ENCODE measurements at regions not wholly inside any gene's neighbourhood (a gene's known extent, or its start where the extent isn't known, plus 50 kb on each side); places are given as distances from the start of the nearest gene placed in this dataset.
"Not testable (repeated sequence)": the region's sequence is repeated elsewhere in the genome, so short reads cannot be mapped to it uniquely, and the experiment has no call there.

DNA sequence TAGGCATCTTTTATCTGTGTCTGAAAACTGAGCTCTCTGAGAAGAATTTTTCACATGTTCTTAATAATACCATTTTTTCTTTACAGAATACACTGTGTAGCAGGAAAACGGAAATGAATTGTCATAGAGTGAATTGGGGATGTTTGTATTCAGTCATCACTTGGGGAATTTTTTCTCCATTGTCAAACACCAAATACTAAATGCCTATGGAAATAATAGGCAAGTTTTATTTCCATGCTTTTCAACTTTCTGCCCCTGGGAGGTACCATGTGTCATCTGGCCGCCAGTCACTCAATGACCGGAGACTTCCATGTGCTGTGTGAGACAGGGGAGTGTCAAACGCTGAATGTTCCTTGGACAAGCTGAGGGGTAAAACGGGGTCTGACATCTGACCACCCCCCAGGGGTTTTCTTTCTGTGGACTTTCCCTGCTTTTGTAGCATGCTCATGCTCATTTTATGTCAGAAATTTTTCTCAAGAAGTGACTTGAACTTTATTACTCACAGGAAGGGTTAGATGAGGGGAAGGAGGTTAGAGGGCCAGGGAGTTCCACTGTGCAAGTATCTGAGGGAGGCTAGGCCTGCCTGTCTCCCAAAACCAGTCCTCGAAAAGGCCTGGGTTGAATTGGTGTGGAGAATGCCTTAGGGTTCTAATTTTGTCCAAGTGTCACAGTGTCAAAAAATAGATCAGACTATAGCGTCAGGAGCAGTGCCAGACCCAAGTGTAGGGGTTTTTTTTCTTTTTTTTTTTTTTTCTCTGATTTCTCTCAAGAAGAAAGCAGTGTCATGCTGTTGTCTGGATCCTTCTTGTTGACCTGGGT, 438.6 kb downstream of the AGTPBP1 start:
- Mint-ChIP-seq H3K27ac (no peak overlapping the region), H3K9me3 (ENCODE audit: insufficient read depth) (no peaks in the 10 kb centered on the region), H3K4me1 (no peaks in the 10 kb centered on the region), H3K27me3 (no peaks in the 10 kb centered on the region), H3K4me3 (no peak overlapping the region)
- 83% methylated on average over 4 of the region's 7 CpGs for WGBS (ENCODE audit: insufficient coverage)
- Histone ChIP-seq H3K27ac (ENCODE audit: low read length in 2 of 2) (no peak overlapping the region), H3K4me3 (ENCODE audit: control extremely low read depth in 1 of 5, extremely low read depth in 1 of 5, insufficient read depth in 1 of 5, low read depth in 2 of 5, low read length in 4 of 5) (no peak overlapping the region), H3K4me2 (replicated peaks; ENCODE audit: low read depth, low read length, poor library complexity, severe bottlenecking) (no peak overlapping the region), H3K9me3 (ENCODE audit: control extremely low read depth in 1 of 3, control insufficient read depth in 2 of 3, insufficient read depth in 1 of 3, low read length in 2 of 3) (peaks cover 0 to 4% (median 0%) of the 10 kb centered on the region in 3 donors), H2AFZ (ENCODE audit: insufficient read depth, low read depth, low read length, poor library complexity, severe bottlenecking) (no peak overlapping the region), H3K79me2 (ENCODE audit: control insufficient read depth, insufficient read depth, low read length) (no peaks in the 10 kb centered on the region), H3K4me1 (ENCODE audit: control insufficient read depth in 2 of 2, insufficient read depth in 2 of 2, low read length in 2 of 2) (no peaks in the 10 kb centered on the region), H3K36me3 (replicated peaks in 1 of 2; ENCODE audit: control extremely low read depth in 1 of 2, control insufficient read depth in 1 of 2, extremely low read depth in 1 of 2, insufficient read depth in 2 of 2, low read length in 1 of 2) (no peaks in the 10 kb centered on the region), H4K20me1 (ENCODE audit: control insufficient read depth, insufficient read depth, low read length, poor library complexity, severe bottlenecking) (no peaks in the 10 kb centered on the region), H3K9ac (ENCODE audit: low read length) (no peak overlapping the region), H3K27me3 (replicated peaks in 1 of 4; ENCODE audit: control extremely low read depth in 1 of 4, control insufficient read depth in 3 of 4, insufficient read depth in 4 of 4, low read length in 3 of 4) (no peaks in the 10 kb centered on the region)
- ChIA-PET POLR2A (no interaction called here), CTCF (no interaction called here)
- no peak for ATAC-seq (ENCODE audit: low read depth)
- intact Hi-C loops (cut with micrococcal nuclease) = no loop called here
- no peak for DNase-seq
- no peak for TF ChIP-seq EZH2 (IDR thresholded peaks at IDR 0.05; ENCODE audit: borderline replicate concordance, insufficient read depth, low read depth, low read length, poor library complexity, severe bottlenecking)
- TF ChIP-seq, protein P1, sequence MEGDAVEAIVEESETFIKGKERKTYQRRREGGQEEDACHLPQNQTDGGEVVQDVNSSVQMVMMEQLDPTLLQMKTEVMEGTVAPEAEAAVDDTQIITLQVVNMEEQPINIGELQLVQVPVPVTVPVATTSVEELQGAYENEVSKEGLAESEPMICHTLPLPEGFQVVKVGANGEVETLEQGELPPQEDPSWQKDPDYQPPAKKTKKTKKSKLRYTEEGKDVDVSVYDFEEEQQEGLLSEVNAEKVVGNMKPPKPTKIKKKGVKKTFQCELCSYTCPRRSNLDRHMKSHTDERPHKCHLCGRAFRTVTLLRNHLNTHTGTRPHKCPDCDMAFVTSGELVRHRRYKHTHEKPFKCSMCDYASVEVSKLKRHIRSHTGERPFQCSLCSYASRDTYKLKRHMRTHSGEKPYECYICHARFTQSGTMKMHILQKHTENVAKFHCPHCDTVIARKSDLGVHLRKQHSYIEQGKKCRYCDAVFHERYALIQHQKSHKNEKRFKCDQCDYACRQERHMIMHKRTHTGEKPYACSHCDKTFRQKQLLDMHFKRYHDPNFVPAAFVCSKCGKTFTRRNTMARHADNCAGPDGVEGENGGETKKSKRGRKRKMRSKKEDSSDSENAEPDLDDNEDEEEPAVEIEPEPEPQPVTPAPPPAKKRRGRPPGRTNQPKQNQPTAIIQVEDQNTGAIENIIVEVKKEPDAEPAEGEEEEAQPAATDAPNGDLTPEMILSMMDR (IDR thresholded peaks at IDR 0.05) = no peak

GRCh38 chr9:85298499-85298898, 443.3 kb downstream of the AGTPBP1 start:
- no peak overlapping the region for H2AFZ ChIP-seq (ENCODE audit: insufficient read depth, low read depth, low read length, poor library complexity, severe bottlenecking)
- H3K79me2 ChIP-seq (ENCODE audit: control insufficient read depth, insufficient read depth, low read length) = no peaks in the 10 kb centered on the region
- Mint-ChIP-seq H3K27me3 (no peaks in the 10 kb centered on the region), H3K27ac (no peak overlapping the region), H3K4me3 (no peak overlapping the region), H3K4me1 (no peaks in the 10 kb centered on the region), H3K9me3 (ENCODE audit: insufficient read depth) (no peaks in the 10 kb centered on the region)
- CTCF ChIA-PET = no interaction called here
- WGBS (ENCODE audit: insufficient coverage) = 85% methylated on average over 2 of the region's 4 CpGs
- ATAC-seq (ENCODE audit: low read depth) = no peak
- H3K4me2 ChIP-seq (replicated peaks; ENCODE audit: low read depth, low read length, poor library complexity, severe bottlenecking) = no peak overlapping the region
- POLR2A ChIA-PET = no interaction called here
- intact Hi-C loops (cut with micrococcal nuclease) = no loop called here
- H3K27me3 ChIP-seq (replicated peaks in 1 of 4; ENCODE audit: control extremely low read depth in 1 of 4, control insufficient read depth in 3 of 4, insufficient read depth in 4 of 4, low read length in 3 of 4) = no peaks in the 10 kb centered on the region
- peaks cover 0 to 9% (median 0%) of the 10 kb centered on the region in 3 donors for H3K9me3 ChIP-seq (ENCODE audit: control extremely low read depth in 1 of 3, control insufficient read depth in 2 of 3, insufficient read depth in 1 of 3, low read length in 2 of 3)
- H3K36me3 ChIP-seq (replicated peaks in 1 of 2; ENCODE audit: control extremely low read depth in 1 of 2, control insufficient read depth in 1 of 2, extremely low read depth in 1 of 2, insufficient read depth in 2 of 2, low read length in 1 of 2) = no peaks in the 10 kb centered on the region
- H3K4me3 ChIP-seq (ENCODE audit: control extremely low read depth in 1 of 5, extremely low read depth in 1 of 5, insufficient read depth in 1 of 5, low read depth in 2 of 5, low read length in 4 of 5) = no peak overlapping the region
- H3K4me1 ChIP-seq (ENCODE audit: control insufficient read depth in 2 of 2, insufficient read depth in 2 of 2, low read length in 2 of 2) = no peaks in the 10 kb centered on the region
- no peak overlapping the region for H3K9ac ChIP-seq (ENCODE audit: low read length)
- H4K20me1 ChIP-seq (ENCODE audit: control insufficient read depth, insufficient read depth, low read length, poor library complexity, severe bottlenecking) = no peaks in the 10 kb centered on the region
- TF ChIP-seq, protein P1 (IDR thresholded peaks at IDR 0.05) = no peak
- TF ChIP-seq EZH2 (IDR thresholded peaks at IDR 0.05; ENCODE audit: borderline replicate concordance, insufficient read depth, low read depth, low read length, poor library complexity, severe bottlenecking) = no peak
- no peak overlapping the region for H3K27ac ChIP-seq (ENCODE audit: low read length in 2 of 2)
- no peak for DNase-seq

DNA sequence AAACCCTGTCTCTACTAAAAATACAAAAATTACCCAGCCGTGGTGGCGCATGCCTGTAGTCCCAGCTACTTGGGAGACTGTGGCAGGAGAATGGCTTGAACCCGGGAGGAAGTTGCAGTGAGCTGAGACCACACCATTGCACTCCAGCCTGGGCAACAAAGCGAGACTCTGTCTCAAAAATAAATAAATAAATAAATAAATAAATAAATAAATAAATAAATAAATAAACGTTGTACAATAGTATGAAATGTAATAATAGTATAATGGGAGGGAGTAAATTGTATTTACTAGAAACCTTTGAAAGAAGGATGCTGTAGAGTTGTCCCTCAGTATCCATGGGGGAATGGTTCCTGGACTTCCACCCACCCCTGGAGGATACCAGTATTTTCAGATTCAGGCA, 446.5 kb downstream of the AGTPBP1 start:
- no CpG with 5 or more reads among the region's 5 CpGs for WGBS (ENCODE audit: insufficient coverage)
- CTCF ChIA-PET; ATAC-seq (ENCODE audit: low read depth); H3K4me2 ChIP-seq (replicated peaks; ENCODE audit: low read depth, low read length, poor library complexity, severe bottlenecking); H3K4me3 Mint-ChIP-seq; H3K9ac ChIP-seq (ENCODE audit: low read length); DNase-seq; H3K9me3 Mint-ChIP-seq (ENCODE audit: insufficient read depth); H3K4me1 ChIP-seq (ENCODE audit: control insufficient read depth in 2 of 2, insufficient read depth in 2 of 2, low read length in 2 of 2); H3K27me3 ChIP-seq (replicated peaks in 1 of 4; ENCODE audit: control extremely low read depth in 1 of 4, control insufficient read depth in 3 of 4, insufficient read depth in 4 of 4, low read length in 3 of 4); H3K79me2 ChIP-seq (ENCODE audit: control insufficient read depth, insufficient read depth, low read length); H3K27ac Mint-ChIP-seq; H4K20me1 ChIP-seq (ENCODE audit: control insufficient read depth, insufficient read depth, low read length, poor library complexity, severe bottlenecking); H3K27me3 Mint-ChIP-seq; H3K4me3 ChIP-seq (ENCODE audit: control extremely low read depth in 1 of 5, extremely low read depth in 1 of 5, insufficient read depth in 1 of 5, low read depth in 2 of 5, low read length in 4 of 5); H3K27ac ChIP-seq (ENCODE audit: low read length in 2 of 2); H2AFZ ChIP-seq (ENCODE audit: insufficient read depth, low read depth, low read length, poor library complexity, severe bottlenecking); POLR2A ChIA-PET; H3K9me3 ChIP-seq (ENCODE audit: control extremely low read depth in 1 of 3, control insufficient read depth in 2 of 3, insufficient read depth in 1 of 3, low read length in 2 of 3); H3K36me3 ChIP-seq (replicated peaks in 1 of 2; ENCODE audit: control extremely low read depth in 1 of 2, control insufficient read depth in 1 of 2, extremely low read depth in 1 of 2, insufficient read depth in 2 of 2, low read length in 1 of 2); H3K4me1 Mint-ChIP-seq; intact Hi-C loops (cut with micrococcal nuclease): not testable (repeated sequence)

All from B cell (primary cell).